Keratinocyte (primary cell): ENCODE measurements at regions not wholly inside any gene's neighbourhood (a gene's known extent, or its start where the extent isn't known, plus 50 kb on each side); places are given as distances from the start of the nearest gene placed in this dataset.

Experiments used
- DNase-seq: peaks from one replicate; pipeline ENCODE4 v3.0.0-alpha.2; 2011; ENCODE audit warnings: low read depth, missing footprints, low spot score
- FAIRE-seq: peaks from 2 replicates; lab custom pipeline; 2011; peaks lifted over from hg19 to GRCh38; lab: Jason Lieb, UNC
- H2AFZ ChIP-seq: 2 replicates; pipeline ENCODE4 v1.6.0; 2012; ENCODE audit warnings: low read length, control low read depth, inconsistent platforms; ENCODE audit not compliant: control insufficient read depth
- H3K27ac ChIP-seq: 2 replicates; pipeline ENCODE4 v1.5.1; 2011; ENCODE audit warnings: low read length; ENCODE audit not compliant: control insufficient read depth, insufficient read depth
- H3K27me3 ChIP-seq: 3 replicates; pipeline ENCODE4 v1.6.0; 2011; ENCODE audit warnings: low read length; ENCODE audit not compliant: control insufficient read depth, insufficient read depth; ENCODE audit errors: extremely low read depth
- H3K36me3 ChIP-seq, 2 experiments: 2 replicates in 1 of 2; 3 replicates in 1 of 2; pipeline ENCODE4 v1.5.1; 2011; ENCODE audit warnings: low read length in 2 of 2, mild to moderate bottlenecking in 1 of 2; ENCODE audit not compliant: control insufficient read depth in 2 of 2, insufficient read depth in 2 of 2; ENCODE audit errors: extremely low read depth in 1 of 2
- H3K4me1 ChIP-seq: 3 replicates; pipeline ENCODE4 v1.5.1; 2011; ENCODE audit warnings: low read length; ENCODE audit not compliant: control insufficient read depth, insufficient read depth; ENCODE audit errors: extremely low read depth
- H3K4me2 ChIP-seq: 3 replicates; pipeline ENCODE4 v1.6.0; 2011; ENCODE audit warnings: low read depth, low read length; ENCODE audit not compliant: control insufficient read depth, insufficient read depth; ENCODE audit errors: extremely low read depth
- H3K4me3 ChIP-seq, 3 experiments: fragments of 200-600 bp in 1 of 3; sonication (generic) in 1 of 3; 2 replicates in 2 of 3; 3 replicates in 1 of 3; pipeline ENCODE4 v1.5.1; 2011 to 2016; ENCODE audit warnings: low read length in 3 of 3, mild to moderate bottlenecking in 3 of 3, control low read depth in 2 of 3, inconsistent platforms in 1 of 3, low read depth in 1 of 3, mixed read lengths in 1 of 3, mixed run types in 1 of 3, moderate library complexity in 1 of 3; ENCODE audit not compliant: control insufficient read depth in 2 of 3, insufficient read depth in 2 of 3; ENCODE audit errors: extremely low read depth in 1 of 3
- H3K79me2 ChIP-seq: 2 replicates; pipeline ENCODE4 v1.6.0; 2012; ENCODE audit warnings: low read length; ENCODE audit not compliant: control insufficient read depth, insufficient read depth
- H3K9ac ChIP-seq: 3 replicates; pipeline ENCODE4 v1.6.0; 2011; ENCODE audit warnings: low read length; ENCODE audit not compliant: control insufficient read depth, insufficient read depth; ENCODE audit errors: extremely low read depth
- H3K9me1 ChIP-seq: 3 replicates; pipeline ENCODE4 v1.6.0; 2011; ENCODE audit warnings: low read length; ENCODE audit not compliant: control insufficient read depth, insufficient read depth; ENCODE audit errors: extremely low read depth
- H3K9me3 ChIP-seq: 2 replicates; pipeline ENCODE4 v1.5.1; 2012; ENCODE audit warnings: low read depth, low read length; ENCODE audit not compliant: control insufficient read depth
- H4K20me1 ChIP-seq: 3 replicates; pipeline ENCODE4 v1.6.0; 2011; ENCODE audit warnings: low read length; ENCODE audit not compliant: control insufficient read depth, insufficient read depth; ENCODE audit errors: extremely low read depth
- EZH2 ChIP-seq: IDR thresholded peaks from one replicate; pipeline ENCODE4 v1.6.1; 2012; ENCODE audit warnings: inconsistent platforms, mild to moderate bottlenecking, low read length, moderate library complexity
- dilution Hi-C: fragments of 300-500 bp; cut with MboI; formaldehyde crosslinking; loops from one replicate; pipeline ENCODE4 v1.7.0; 2020; ENCODE audit warnings: low sequenced_read_pairs; ENCODE audit not compliant: extremely low pct_ligation_motif_present
- TF ChIP-seq, protein P1 (sequence below), 3 experiments: IDR thresholded peaks in 1 of 3; conservative IDR thresholded peaks in 1 of 3; optimal IDR thresholded peaks in 1 of 3; 2 replicates in 2 of 3; 3 replicates in 1 of 3; pipeline versions ENCODE3 to v1.5.1; 2011; ENCODE audit warnings: low read length in 3 of 3, mild to moderate bottlenecking in 3 of 3, moderate library complexity in 2 of 3, control low read depth in 1 of 3, inconsistent platforms in 1 of 3; ENCODE audit not compliant: insufficient read depth in 2 of 3; ENCODE audit errors: extremely low read depth in 1 of 3

DNA sequence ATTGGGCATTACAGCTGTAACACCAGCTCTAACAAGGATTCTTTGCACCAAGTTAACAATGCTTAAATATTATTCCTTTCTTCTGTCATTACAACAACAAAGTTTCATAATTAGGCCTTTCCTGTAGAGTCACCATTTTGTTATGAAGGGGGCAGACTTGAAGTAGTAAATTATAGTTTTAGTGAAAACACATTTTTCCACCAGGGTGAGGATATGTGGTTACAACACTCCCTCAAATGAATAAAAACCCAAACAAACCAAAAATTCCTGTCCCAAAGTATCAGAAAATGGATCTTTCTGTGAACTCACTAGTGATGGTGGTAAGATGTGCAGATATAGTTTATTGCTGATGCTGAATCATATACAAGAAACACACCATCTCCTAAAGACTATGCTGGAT, 250.5 kb upstream of the TUT7 start:
- FAIRE-seq, result no peak
- TF ChIP-seq, protein P1, sequence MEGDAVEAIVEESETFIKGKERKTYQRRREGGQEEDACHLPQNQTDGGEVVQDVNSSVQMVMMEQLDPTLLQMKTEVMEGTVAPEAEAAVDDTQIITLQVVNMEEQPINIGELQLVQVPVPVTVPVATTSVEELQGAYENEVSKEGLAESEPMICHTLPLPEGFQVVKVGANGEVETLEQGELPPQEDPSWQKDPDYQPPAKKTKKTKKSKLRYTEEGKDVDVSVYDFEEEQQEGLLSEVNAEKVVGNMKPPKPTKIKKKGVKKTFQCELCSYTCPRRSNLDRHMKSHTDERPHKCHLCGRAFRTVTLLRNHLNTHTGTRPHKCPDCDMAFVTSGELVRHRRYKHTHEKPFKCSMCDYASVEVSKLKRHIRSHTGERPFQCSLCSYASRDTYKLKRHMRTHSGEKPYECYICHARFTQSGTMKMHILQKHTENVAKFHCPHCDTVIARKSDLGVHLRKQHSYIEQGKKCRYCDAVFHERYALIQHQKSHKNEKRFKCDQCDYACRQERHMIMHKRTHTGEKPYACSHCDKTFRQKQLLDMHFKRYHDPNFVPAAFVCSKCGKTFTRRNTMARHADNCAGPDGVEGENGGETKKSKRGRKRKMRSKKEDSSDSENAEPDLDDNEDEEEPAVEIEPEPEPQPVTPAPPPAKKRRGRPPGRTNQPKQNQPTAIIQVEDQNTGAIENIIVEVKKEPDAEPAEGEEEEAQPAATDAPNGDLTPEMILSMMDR (optimal IDR thresholded peaks at IDR 0.05 in 1 of 3, IDR thresholded peaks at IDR 0.05 in 1 of 3, conservative IDR thresholded peaks at IDR 0.05 in 1 of 3; ENCODE audit: extremely low read depth in 1 of 3, insufficient read depth in 2 of 3, low read length in 3 of 3), result no peak
- no peak for TF ChIP-seq EZH2

DNA sequence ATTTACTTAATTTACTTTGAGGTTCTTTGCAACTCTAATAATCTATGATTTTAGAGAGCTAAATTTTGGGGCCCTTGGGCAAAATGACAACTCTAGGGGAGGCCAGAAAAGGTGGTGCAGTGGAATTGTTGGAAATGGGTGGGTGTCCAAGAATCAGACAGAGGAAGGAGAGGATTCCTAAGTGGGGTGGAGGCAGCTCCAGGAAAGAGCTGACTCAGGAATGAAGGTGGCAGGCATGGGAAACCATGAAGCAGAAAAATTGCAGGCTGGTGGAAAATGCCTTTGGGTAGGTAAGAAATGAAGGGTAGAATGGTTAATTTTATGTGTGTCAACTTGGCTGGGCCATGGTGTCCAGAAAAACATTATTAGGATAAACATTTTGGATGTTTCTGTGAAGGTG, 248.5 kb upstream of the TUT7 start:
- TF ChIP-seq, protein P1 (optimal IDR thresholded peaks at IDR 0.05 in 1 of 3, IDR thresholded peaks at IDR 0.05 in 1 of 3, conservative IDR thresholded peaks at IDR 0.05 in 1 of 3; ENCODE audit: extremely low read depth in 1 of 3, insufficient read depth in 2 of 3, low read length in 3 of 3), result no peak
- no peak for TF ChIP-seq EZH2
- Histone ChIP-seq H3K4me1 (peaks cover 17% of the 10 kb centered on the region), H3K9me1 (no peaks in the 10 kb centered on the region), H3K36me3 (no peaks in the 10 kb centered on the region), H2AFZ (no peak overlapping the region), H3K4me2 (no peak overlapping the region), H3K4me3 (no peak overlapping the region), H3K9me3 (no peaks in the 10 kb centered on the region), H3K27ac (no peak overlapping the region), H3K27me3 (no peaks in the 10 kb centered on the region), H3K9ac (no peak overlapping the region), H4K20me1 (no peaks in the 10 kb centered on the region), H3K79me2 (no peaks in the 10 kb centered on the region)
- DNase-seq (no peak), FAIRE-seq (peak; percentile 5)
- dilution Hi-C loops, result no loop called here

More for the DNA sequence above, 250.5 kb upstream of the TUT7 start:
- dilution Hi-C loops, result no loop called here
- H3K36me3 ChIP-seq, result no peaks in the 10 kb centered on the region
- H3K9me3 ChIP-seq, result no peaks in the 10 kb centered on the region
- no peaks in the 10 kb centered on the region for H3K27me3 ChIP-seq
- H3K9me1 ChIP-seq, result no peaks in the 10 kb centered on the region
- H3K79me2 ChIP-seq, result no peaks in the 10 kb centered on the region
- H3K9ac ChIP-seq, result no peak overlapping the region
- H3K27ac ChIP-seq, result no peak overlapping the region
- H2AFZ ChIP-seq, result no peak overlapping the region
- peaks cover 17% of the 10 kb centered on the region for H3K4me1 ChIP-seq
- H3K4me3 ChIP-seq, result no peak overlapping the region
- no peak overlapping the region for H3K4me2 ChIP-seq
- DNase-seq, result no peak
- H4K20me1 ChIP-seq, result no peaks in the 10 kb centered on the region
